GM23248 (cell line): ENCODE measurements at regions not wholly inside any gene's neighbourhood (a gene's known extent, or its start where the extent isn't known, plus 50 kb on each side); places are given as distances from the start of the nearest gene placed in this dataset.

Source experiments
- EZH2 ChIP-seq: fragments of 200-600 bp; sonication (generic); IDR thresholded peaks from 2 replicates; pipeline ENCODE4 v1.6.1; 2018; ENCODE audit warnings: antibody characterized with exemption, mild to moderate bottlenecking; ENCODE audit not compliant: insufficient read depth, poor library complexity, severe bottlenecking
- EZH2phosphoT487 ChIP-seq: fragments of 200-600 bp; sonication (generic); IDR thresholded peaks from 2 replicates; pipeline ENCODE4 v1.6.1; 2018; ENCODE audit warnings: antibody characterized with exemption, moderate library complexity, mild to moderate bottlenecking, low read depth; ENCODE audit not compliant: insufficient read depth

- TF ChIP-seq EZH2: no peak
- no peak for TF ChIP-seq EZH2phosphoT487
Observed at GRCh38 chr2:23301136-23301535, 83.8 kb upstream of the KLHL29 start.
